Right lobe of liver (tissue), 4 donors: ENCODE measurements at regions not wholly inside any gene's neighbourhood (a gene's known extent, or its start where the extent isn't known, plus 50 kb on each side); places are given as distances from the start of the nearest gene placed in this dataset.

Experiments used
- CTCF ChIP-seq, 4 donors: fragments of 200-600 bp in 3 of 4; fragments of 450-650 bp in 1 of 4; IDR thresholded peaks; one replicate each; pipeline versions ENCODE4 v1.5.1 to v1.8.0; 2016 to 2022; ENCODE audit warnings: antibody characterized with exemption in 4 of 4, mild to moderate bottlenecking in 2 of 4
- POLR2A ChIP-seq: fragments of 450-650 bp; IDR thresholded peaks from one replicate; pipeline ENCODE4 v1.6.1; 2017; ENCODE audit warnings: antibody characterized with exemption, mild to moderate bottlenecking
- donor health status: DM: no; HTN: no; CAD: no.
- donor health status: DM: no; HTN: no; CAD: no.
- donor health status: DM: no; HTN: yes; CAD: no.

GRCh38 chr2:195590199-195590860 is 66.7 kb upstream of the SLC39A10 start:
- TF ChIP-seq CTCF (IDR thresholded peaks at IDR 0.05) (no peak), POLR2A (no peak)
